ENCODE measurements at regions not wholly inside any gene's neighbourhood (a gene's known extent, or its start where the extent isn't known, plus 50 kb on each side); places are given as distances from the start of the nearest gene placed in this dataset.

DNA sequence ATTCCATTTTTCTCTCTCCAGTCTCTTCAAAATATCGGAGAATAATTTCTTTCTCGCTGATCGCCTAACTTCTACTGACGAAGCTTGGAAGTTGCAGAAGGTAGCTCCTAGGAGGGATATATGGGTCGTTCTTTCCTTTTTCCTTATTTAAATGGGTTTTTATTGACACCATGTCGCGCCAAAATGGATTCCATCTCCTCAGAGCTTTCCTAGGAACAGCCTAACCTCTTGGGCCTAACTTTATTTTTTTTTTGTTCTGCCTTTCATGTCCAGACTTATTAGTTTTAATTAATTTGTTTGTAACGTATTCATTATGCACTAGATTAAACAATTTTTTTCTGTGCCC is 92.0 kb upstream of the XIST start:
- TF ChIP-seq, protein P1, sequence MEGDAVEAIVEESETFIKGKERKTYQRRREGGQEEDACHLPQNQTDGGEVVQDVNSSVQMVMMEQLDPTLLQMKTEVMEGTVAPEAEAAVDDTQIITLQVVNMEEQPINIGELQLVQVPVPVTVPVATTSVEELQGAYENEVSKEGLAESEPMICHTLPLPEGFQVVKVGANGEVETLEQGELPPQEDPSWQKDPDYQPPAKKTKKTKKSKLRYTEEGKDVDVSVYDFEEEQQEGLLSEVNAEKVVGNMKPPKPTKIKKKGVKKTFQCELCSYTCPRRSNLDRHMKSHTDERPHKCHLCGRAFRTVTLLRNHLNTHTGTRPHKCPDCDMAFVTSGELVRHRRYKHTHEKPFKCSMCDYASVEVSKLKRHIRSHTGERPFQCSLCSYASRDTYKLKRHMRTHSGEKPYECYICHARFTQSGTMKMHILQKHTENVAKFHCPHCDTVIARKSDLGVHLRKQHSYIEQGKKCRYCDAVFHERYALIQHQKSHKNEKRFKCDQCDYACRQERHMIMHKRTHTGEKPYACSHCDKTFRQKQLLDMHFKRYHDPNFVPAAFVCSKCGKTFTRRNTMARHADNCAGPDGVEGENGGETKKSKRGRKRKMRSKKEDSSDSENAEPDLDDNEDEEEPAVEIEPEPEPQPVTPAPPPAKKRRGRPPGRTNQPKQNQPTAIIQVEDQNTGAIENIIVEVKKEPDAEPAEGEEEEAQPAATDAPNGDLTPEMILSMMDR (IDR thresholded peaks at IDR 0.05) = no peak
- TF ChIP-seq POLR2AphosphoS5 (IDR thresholded peaks at IDR 0.05; ENCODE audit: insufficient read depth in 1 of 2, low read depth in 1 of 2) (no peak), POLR2A (IDR thresholded peaks at IDR 0.05) (no peak)
